ENCODE measurements at regions not wholly inside any gene's neighbourhood (a gene's known extent, or its start where the extent isn't known, plus 50 kb on each side); places are given as distances from the start of the nearest gene placed in this dataset.
"Not testable (repeated sequence)": the region's sequence is repeated elsewhere in the genome, so short reads cannot be mapped to it uniquely, and the experiment has no call there.

- in situ Hi-C loops (cut with MboI; ENCODE audit: low pct_unique_long_range_greater_than_20kb, low sequenced_read_pairs, unreplicated experiment): no loop called here
- DNase-seq (ENCODE audit: low spot score): no peak
- no peak for TF ChIP-seq CTCF (IDR thresholded peaks at IDR 0.05; ENCODE audit: extremely low read depth, insufficient read depth, missing control alignments)
Measured at GRCh38 chr11:80929031-80929805, 1488.4 kb upstream of the TENM4 start.

GRCh38 chr11:80925321-80925720, 1484.5 kb upstream of the TENM4 start:
- TF ChIP-seq CTCF (IDR thresholded peaks at IDR 0.05; ENCODE audit: extremely low read depth, insufficient read depth, missing control alignments): no peak
- in situ Hi-C loops (cut with MboI; ENCODE audit: low pct_unique_long_range_greater_than_20kb, low sequenced_read_pairs, unreplicated experiment): no loop called here
- no peak for DNase-seq (ENCODE audit: low spot score)

- in situ Hi-C loops (cut with MboI; ENCODE audit: low pct_unique_long_range_greater_than_20kb, low sequenced_read_pairs, unreplicated experiment); DNase-seq (ENCODE audit: low spot score): not testable (repeated sequence)
Measured at GRCh38 chr11:80921310-80921709, 1480.5 kb upstream of the TENM4 start.

GRCh38 chr11:80916173-80916798, 1475.5 kb upstream of the TENM4 start:
- no peak for DNase-seq (ENCODE audit: low spot score)
- TF ChIP-seq CTCF (IDR thresholded peaks at IDR 0.05; ENCODE audit: extremely low read depth, insufficient read depth, missing control alignments): no peak
- in situ Hi-C loops (cut with MboI; ENCODE audit: low pct_unique_long_range_greater_than_20kb, low sequenced_read_pairs, unreplicated experiment): no loop called here

- no peak for TF ChIP-seq CTCF (IDR thresholded peaks at IDR 0.05; ENCODE audit: extremely low read depth, insufficient read depth, missing control alignments)
- in situ Hi-C loops (cut with MboI; ENCODE audit: low pct_unique_long_range_greater_than_20kb, low sequenced_read_pairs, unreplicated experiment): no loop called here
- DNase-seq (ENCODE audit: low spot score): no peak
Measured at GRCh38 chr11:80914311-80914710, 1473.5 kb upstream of the TENM4 start.

GRCh38 chr11:80911666-80912065, 1470.8 kb upstream of the TENM4 start:
- no peak for DNase-seq (ENCODE audit: low spot score)
- in situ Hi-C loops (cut with MboI; ENCODE audit: low pct_unique_long_range_greater_than_20kb, low sequenced_read_pairs, unreplicated experiment): no loop called here
- TF ChIP-seq CTCF (IDR thresholded peaks at IDR 0.05; ENCODE audit: extremely low read depth, insufficient read depth, missing control alignments): no peak

GRCh38 chr11:80900265-80900664, 1459.4 kb upstream of the TENM4 start:
- TF ChIP-seq CTCF (IDR thresholded peaks at IDR 0.05; ENCODE audit: extremely low read depth, insufficient read depth, missing control alignments): no peak
- in situ Hi-C loops (cut with MboI; ENCODE audit: low pct_unique_long_range_greater_than_20kb, low sequenced_read_pairs, unreplicated experiment): no loop called here
- DNase-seq (ENCODE audit: low spot score): peak; percentile 3

Measured in GM13977 (cell line).